GM18502 (cell line): ENCODE measurements at regions not wholly inside any gene's neighbourhood (a gene's known extent, or its start where the extent isn't known, plus 50 kb on each side); places are given as distances from the start of the nearest gene placed in this dataset.

ENCODE experiments used
- ATAC-seq: cut with Tn5 transposase; IDR thresholded peaks from one replicate; pipeline ENCODE4 v1.9.1; 2021; ENCODE audit warnings: mild to moderate bottlenecking; ENCODE audit not compliant: unreplicated experiment, poor library complexity

- ATAC-seq = no peak
Observed at GRCh38 chr13:97896446-97896845, 57.0 kb upstream of the IPO5 start.

- ATAC-seq = no peak
Observed at GRCh38 chr13:97901716-97902115, 51.8 kb upstream of the IPO5 start.
